ENCODE measurements at regions not wholly inside any gene's neighbourhood (a gene's known extent, or its start where the extent isn't known, plus 50 kb on each side); places are given as distances from the start of the nearest gene placed in this dataset.

- TF ChIP-seq CTCF (IDR thresholded peaks at IDR 0.05; ENCODE audit: unreplicated experiment): no peak
- no peaks in the 10 kb centered on the region for H3K4me1 Mint-ChIP-seq (ENCODE audit: unreplicated experiment)
- no peak for DNase-seq (ENCODE audit: low spot score)
- H3K4me3 Mint-ChIP-seq (ENCODE audit: unreplicated experiment): no peak overlapping the region
- H3K9me3 Mint-ChIP-seq (ENCODE audit: unreplicated experiment): peaks cover 5% of the 10 kb centered on the region
- H3K36me3 Mint-ChIP-seq (ENCODE audit: low read depth, unreplicated experiment): no peaks in the 10 kb centered on the region
- no peak overlapping the region for H3K27ac Mint-ChIP-seq (ENCODE audit: unreplicated experiment)
- peaks cover 2% of the 10 kb centered on the region for H3K27me3 Mint-ChIP-seq (ENCODE audit: unreplicated experiment)
Observed at GRCh38 chr10:20405050-20405449, 492.1 kb downstream of the NEBL start.

GRCh38 chr10:20399772-20400171 is 497.3 kb downstream of the NEBL start:
- H3K36me3 Mint-ChIP-seq (ENCODE audit: low read depth, unreplicated experiment): no peaks in the 10 kb centered on the region
- H3K4me3 Mint-ChIP-seq (ENCODE audit: unreplicated experiment): no peak overlapping the region
- no peaks in the 10 kb centered on the region for H3K9me3 Mint-ChIP-seq (ENCODE audit: unreplicated experiment)
- TF ChIP-seq CTCF (IDR thresholded peaks at IDR 0.05; ENCODE audit: unreplicated experiment): no peak
- no peak for DNase-seq (ENCODE audit: low spot score)
- no peaks in the 10 kb centered on the region for H3K27me3 Mint-ChIP-seq (ENCODE audit: unreplicated experiment)
- no peaks in the 10 kb centered on the region for H3K4me1 Mint-ChIP-seq (ENCODE audit: unreplicated experiment)
- H3K27ac Mint-ChIP-seq (ENCODE audit: unreplicated experiment): no peak overlapping the region

- DNase-seq (ENCODE audit: low spot score): no peak
- Mint-ChIP-seq H3K4me3 (ENCODE audit: unreplicated experiment) (no peak overlapping the region), H3K9me3 (ENCODE audit: unreplicated experiment) (no peaks in the 10 kb centered on the region), H3K36me3 (ENCODE audit: low read depth, unreplicated experiment) (no peaks in the 10 kb centered on the region), H3K27me3 (ENCODE audit: unreplicated experiment) (no peaks in the 10 kb centered on the region), H3K4me1 (ENCODE audit: unreplicated experiment) (no peaks in the 10 kb centered on the region), H3K27ac (ENCODE audit: unreplicated experiment) (no peak overlapping the region)
- no peak for TF ChIP-seq CTCF (IDR thresholded peaks at IDR 0.05; ENCODE audit: unreplicated experiment)
Observed at GRCh38 chr10:20396701-20397100, 500.4 kb downstream of the NEBL start.

GRCh38 chr10:20396205-20396604 is 500.9 kb downstream of the NEBL start:
- Mint-ChIP-seq H3K9me3 (ENCODE audit: unreplicated experiment) (no peaks in the 10 kb centered on the region), H3K4me3 (ENCODE audit: unreplicated experiment) (no peak overlapping the region), H3K36me3 (ENCODE audit: low read depth, unreplicated experiment) (no peaks in the 10 kb centered on the region), H3K27me3 (ENCODE audit: unreplicated experiment) (no peaks in the 10 kb centered on the region), H3K27ac (ENCODE audit: unreplicated experiment) (no peak overlapping the region), H3K4me1 (ENCODE audit: unreplicated experiment) (no peaks in the 10 kb centered on the region)
- TF ChIP-seq CTCF (IDR thresholded peaks at IDR 0.05; ENCODE audit: unreplicated experiment): no peak
- DNase-seq (ENCODE audit: low spot score): no peak

- H3K36me3 Mint-ChIP-seq (ENCODE audit: low read depth, unreplicated experiment): no peaks in the 10 kb centered on the region
- H3K9me3 Mint-ChIP-seq (ENCODE audit: unreplicated experiment): no peaks in the 10 kb centered on the region
- H3K27ac Mint-ChIP-seq (ENCODE audit: unreplicated experiment): no peak overlapping the region
- TF ChIP-seq CTCF (IDR thresholded peaks at IDR 0.05; ENCODE audit: unreplicated experiment): no peak
- no peaks in the 10 kb centered on the region for H3K27me3 Mint-ChIP-seq (ENCODE audit: unreplicated experiment)
- no peak overlapping the region for H3K4me3 Mint-ChIP-seq (ENCODE audit: unreplicated experiment)
- no peak for DNase-seq (ENCODE audit: low spot score)
- no peaks in the 10 kb centered on the region for H3K4me1 Mint-ChIP-seq (ENCODE audit: unreplicated experiment)
Observed at GRCh38 chr10:20391629-20392028, 505.5 kb downstream of the NEBL start.

Measured in endothelial cell (in vitro differentiated cells).